ENCODE measurements at regions not wholly inside any gene's neighbourhood (a gene's known extent, or its start where the extent isn't known, plus 50 kb on each side); places are given as distances from the start of the nearest gene placed in this dataset.

DNA sequence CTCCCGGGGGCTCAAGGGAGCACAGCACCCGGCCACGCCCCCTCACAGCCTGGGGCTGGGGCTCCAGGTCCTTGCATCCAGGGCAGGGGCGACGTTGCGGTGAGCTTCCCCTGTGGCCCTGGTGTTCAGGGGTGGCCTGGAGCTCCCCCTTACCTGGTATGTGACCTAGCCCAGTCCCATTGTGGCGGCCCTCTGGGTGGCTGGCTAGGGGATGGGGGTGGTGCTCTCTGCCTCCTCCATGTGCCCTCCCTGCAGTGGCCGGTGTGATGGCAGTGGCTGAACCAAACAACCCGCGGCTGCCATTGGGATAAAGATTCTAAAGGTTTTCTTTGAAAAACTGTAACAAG is 288.3 kb downstream of the RDH14 start:
- TF ChIP-seq, protein P1, sequence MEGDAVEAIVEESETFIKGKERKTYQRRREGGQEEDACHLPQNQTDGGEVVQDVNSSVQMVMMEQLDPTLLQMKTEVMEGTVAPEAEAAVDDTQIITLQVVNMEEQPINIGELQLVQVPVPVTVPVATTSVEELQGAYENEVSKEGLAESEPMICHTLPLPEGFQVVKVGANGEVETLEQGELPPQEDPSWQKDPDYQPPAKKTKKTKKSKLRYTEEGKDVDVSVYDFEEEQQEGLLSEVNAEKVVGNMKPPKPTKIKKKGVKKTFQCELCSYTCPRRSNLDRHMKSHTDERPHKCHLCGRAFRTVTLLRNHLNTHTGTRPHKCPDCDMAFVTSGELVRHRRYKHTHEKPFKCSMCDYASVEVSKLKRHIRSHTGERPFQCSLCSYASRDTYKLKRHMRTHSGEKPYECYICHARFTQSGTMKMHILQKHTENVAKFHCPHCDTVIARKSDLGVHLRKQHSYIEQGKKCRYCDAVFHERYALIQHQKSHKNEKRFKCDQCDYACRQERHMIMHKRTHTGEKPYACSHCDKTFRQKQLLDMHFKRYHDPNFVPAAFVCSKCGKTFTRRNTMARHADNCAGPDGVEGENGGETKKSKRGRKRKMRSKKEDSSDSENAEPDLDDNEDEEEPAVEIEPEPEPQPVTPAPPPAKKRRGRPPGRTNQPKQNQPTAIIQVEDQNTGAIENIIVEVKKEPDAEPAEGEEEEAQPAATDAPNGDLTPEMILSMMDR (IDR thresholded peaks at IDR 0.05; ENCODE audit: low read length), result no peak
- TF ChIP-seq EZH2 (IDR thresholded peaks at IDR 0.05; ENCODE audit: borderline replicate concordance, low read length), result no peak
